ENCODE measurements at regions not wholly inside any gene's neighbourhood (a gene's known extent, or its start where the extent isn't known, plus 50 kb on each side); places are given as distances from the start of the nearest gene placed in this dataset.

DNA sequence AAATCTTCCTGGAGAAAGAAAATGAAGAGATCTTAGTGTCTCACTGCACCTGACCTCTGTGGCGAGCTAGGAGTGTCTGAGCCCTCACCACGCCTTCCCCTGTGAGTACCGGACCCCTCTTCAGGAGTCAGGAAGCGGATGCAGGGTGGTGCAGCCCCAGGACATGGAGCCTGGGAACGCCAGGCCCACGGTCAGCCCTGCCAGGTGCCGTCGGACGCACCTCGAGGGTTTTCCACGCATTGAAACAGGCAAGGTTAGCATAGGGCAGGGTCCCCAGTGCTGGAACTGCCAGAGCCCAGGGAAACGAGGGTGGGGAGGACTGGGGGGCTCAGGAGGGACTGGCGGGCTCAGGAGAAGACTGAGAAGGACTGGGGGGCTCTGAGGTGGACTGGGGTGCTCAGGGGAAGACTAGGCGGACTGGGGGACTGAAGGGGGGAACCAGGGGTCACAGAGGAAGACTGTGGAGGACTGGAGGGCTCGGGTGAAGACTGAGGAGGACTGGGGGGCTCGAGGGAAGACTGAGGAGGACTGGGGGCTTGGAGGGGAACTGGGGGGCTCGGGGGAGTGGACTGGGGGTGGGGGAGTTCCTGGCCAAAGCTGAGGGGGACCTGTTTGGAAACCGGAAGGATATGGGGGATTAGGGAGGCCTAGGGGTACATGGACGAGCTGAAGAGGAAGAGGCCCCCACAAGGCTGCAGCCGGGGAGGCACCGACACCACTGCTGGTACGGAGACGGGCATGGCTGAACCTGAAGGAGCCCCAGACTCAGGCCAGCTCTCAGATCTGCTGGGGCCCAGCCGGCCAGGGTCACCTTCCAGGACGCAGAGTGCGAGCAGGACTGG, 65.2 kb upstream of the SNTG2 start:
- CTCF ChIA-PET, result no interaction called here
- DNase-seq (ENCODE audit: low read depth, low spot score), result no peak
- TF ChIP-seq, protein P1, sequence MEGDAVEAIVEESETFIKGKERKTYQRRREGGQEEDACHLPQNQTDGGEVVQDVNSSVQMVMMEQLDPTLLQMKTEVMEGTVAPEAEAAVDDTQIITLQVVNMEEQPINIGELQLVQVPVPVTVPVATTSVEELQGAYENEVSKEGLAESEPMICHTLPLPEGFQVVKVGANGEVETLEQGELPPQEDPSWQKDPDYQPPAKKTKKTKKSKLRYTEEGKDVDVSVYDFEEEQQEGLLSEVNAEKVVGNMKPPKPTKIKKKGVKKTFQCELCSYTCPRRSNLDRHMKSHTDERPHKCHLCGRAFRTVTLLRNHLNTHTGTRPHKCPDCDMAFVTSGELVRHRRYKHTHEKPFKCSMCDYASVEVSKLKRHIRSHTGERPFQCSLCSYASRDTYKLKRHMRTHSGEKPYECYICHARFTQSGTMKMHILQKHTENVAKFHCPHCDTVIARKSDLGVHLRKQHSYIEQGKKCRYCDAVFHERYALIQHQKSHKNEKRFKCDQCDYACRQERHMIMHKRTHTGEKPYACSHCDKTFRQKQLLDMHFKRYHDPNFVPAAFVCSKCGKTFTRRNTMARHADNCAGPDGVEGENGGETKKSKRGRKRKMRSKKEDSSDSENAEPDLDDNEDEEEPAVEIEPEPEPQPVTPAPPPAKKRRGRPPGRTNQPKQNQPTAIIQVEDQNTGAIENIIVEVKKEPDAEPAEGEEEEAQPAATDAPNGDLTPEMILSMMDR (IDR thresholded peaks at IDR 0.05; ENCODE audit: insufficient read depth, low read length, missing control alignments), result no peak
- POLR2A ChIA-PET, result no interaction called here
- H3K4me3 ChIP-seq (ENCODE audit: low read depth, low read length), result no peak overlapping the region

DNA sequence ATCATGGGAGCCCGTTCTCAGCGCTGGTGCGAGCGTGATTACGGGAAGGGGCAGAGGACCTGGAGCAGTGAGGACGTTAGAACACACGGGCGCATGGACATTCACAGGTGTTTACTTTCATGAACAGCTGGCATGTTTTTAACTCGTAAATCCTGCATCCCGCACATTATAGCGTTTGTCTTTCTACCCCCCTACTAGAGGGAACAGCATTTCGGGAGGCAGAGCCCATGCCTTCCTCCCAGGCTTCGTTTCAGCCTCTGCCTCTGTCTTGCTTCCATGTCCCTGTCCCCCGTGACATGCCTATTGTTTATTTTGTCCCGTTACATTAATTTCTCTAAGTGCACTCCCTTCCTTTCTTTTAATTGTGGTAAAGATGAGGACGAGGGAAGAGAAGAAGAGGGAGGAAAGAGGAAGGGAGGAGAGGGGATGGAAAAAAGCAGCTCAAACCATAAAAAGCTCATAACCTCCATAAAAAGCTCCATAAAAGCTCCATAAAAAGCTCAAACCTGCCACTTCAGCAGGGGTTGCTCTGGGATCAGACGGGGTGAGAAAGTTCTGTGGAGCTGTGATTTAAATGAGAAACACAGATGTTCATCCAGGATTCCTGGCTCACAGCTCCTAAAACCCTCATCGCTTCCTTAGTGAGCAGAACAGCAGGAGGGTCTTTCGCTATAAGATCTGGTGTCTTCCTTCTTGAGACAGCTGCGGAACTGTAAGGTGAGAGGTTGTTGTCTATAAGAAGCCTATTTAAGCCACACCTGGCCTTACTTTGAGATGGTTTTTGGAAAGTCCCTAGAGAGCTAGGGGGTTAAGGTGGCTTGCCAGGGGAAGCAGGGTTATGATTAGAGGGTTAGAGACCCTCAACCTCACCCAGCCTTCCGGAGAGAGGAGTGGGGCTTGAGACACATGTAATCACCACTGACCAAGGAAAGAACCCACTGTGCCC, 66.6 kb upstream of the SNTG2 start:
- no peak for DNase-seq (ENCODE audit: low read depth, low spot score)
- ChIA-PET POLR2A (interaction anchor here (0.6 kb wide), 1 partner anchor 649 kb away, joined by 3 read pairs; no protein-coding TSS in a partner anchor), CTCF (no interaction called here)

DNA sequence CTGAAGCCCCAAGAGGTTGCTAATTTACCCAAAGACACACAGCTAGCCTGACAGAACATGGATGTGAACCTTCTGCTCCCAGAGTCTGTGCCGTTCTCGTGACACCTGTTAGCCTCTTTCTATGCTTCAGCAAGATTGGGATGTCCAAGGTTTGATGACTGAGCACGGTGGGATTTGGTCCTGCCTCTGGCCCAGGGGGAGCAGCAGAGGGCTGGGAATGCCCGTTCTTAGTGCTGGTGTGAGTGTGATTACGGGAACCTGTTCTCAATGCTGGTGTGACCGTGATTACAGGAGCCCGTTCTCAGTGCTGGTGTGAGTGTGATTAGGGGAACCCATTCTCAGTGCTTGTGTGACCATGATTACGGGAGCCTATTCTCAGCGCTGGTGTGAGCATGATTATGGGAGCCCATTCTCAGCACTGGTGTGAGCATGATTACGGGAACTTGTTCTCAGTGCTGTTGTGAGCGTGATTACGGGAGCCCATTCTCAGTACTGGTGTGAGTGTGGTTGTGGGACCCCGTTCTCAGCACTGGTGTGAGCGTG, 67.3 kb upstream of the SNTG2 start:
- POLR2A ChIA-PET, result no interaction called here
- TF ChIP-seq, protein P1 (IDR thresholded peaks at IDR 0.05; ENCODE audit: insufficient read depth, low read length, missing control alignments), result no peak
- DNase-seq (ENCODE audit: low read depth, low spot score), result no peak
- CTCF ChIA-PET, result no interaction called here
- no peak overlapping the region for H3K4me3 ChIP-seq (ENCODE audit: low read depth, low read length)

More for the DNA sequence above, 66.6 kb upstream of the SNTG2 start:
- TF ChIP-seq, protein P1 (IDR thresholded peaks at IDR 0.05; ENCODE audit: insufficient read depth, low read length, missing control alignments), result no peak
- no peak overlapping the region for H3K4me3 ChIP-seq (ENCODE audit: low read depth, low read length)

DNA sequence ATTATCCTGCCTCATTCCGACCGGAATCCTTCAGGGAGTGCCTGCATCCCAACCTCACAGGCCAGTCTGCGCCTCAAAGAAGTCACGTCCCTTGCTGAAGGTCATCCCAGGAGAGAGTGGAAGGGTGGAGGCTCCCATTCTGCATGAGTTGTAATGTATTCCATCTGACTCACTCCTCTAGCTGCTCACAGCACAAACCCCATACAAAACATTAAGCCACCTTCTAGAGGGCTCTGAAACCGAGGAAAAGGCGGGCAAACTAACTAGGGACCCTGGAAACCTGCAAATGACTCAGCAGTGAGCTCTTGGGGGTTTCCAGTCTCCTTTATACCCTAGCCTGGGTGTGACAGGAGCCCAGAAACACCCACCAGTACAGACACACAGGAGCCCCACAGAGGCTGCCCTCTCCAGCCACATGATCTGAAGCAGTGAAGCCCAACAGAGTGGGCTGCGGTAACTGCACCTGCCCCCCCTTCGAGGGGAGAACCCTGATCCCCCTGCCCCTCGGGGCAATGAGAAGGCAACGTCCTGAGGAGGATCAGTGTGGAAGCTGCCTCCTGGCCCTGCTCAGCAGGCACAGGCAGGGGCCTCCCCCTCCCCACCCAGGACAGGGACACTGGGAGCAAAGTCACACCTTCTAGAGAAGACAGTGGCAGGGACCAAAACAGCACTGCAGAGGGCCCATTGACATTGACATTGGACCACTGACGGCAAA, 69.3 kb upstream of the SNTG2 start:
- no peak for DNase-seq (ENCODE audit: low read depth, low spot score)
- TF ChIP-seq, protein P1 (IDR thresholded peaks at IDR 0.05; ENCODE audit: insufficient read depth, low read length, missing control alignments), result no peak
- CTCF ChIA-PET, result no interaction called here
- no peak overlapping the region for H3K4me3 ChIP-seq (ENCODE audit: low read depth, low read length)
- POLR2A ChIA-PET, result no interaction called here

DNA sequence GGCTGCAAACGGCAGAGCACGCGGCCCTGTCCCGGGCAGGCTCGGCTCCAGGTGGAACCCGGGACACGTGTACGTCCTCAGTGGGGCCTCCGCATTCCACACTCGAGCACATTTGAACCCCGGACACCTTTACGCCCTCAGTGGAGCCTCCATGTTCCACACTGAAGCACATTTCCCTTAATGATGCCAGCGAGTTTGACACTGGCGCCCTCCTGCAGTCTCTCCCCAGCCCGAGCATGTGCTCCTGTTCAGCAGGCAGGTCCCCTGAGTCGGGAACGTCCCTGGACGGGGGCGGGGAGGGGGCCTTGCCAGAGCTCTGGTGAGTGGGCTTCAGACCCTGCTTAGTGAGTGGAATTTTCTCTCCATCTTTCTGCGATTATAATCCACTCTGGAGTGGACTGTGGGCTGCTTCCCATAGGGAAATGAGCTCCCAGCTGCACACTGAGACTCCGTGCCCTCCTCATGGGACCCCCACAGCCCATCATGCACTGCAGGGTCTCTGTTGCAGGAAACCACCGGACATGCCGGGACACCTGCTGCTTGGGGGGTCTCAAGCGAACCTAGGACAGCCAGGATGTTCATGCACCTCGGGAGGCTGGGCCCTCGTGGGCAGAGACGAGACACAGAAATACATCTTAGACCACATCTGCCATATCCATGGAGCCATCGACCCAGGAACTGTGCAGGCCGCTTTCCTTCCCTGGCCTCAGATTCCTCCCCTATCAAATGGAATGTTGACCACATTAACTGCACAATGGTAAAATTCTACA, 70.3 kb upstream of the SNTG2 start:
- no peak overlapping the region for H3K4me3 ChIP-seq (ENCODE audit: low read depth, low read length)
- DNase-seq (ENCODE audit: low read depth, low spot score), result no peak
- POLR2A ChIA-PET, result no interaction called here
- TF ChIP-seq, protein P1 (IDR thresholded peaks at IDR 0.05; ENCODE audit: insufficient read depth, low read length, missing control alignments), result no peak
- CTCF ChIA-PET, result no interaction called here
